ENCODE measurements at regions not wholly inside any gene's neighbourhood (a gene's known extent, or its start where the extent isn't known, plus 50 kb on each side); places are given as distances from the start of the nearest gene placed in this dataset.
"Not testable (repeated sequence)": the region's sequence is repeated elsewhere in the genome, so short reads cannot be mapped to it uniquely, and the experiment has no call there.

DNA sequence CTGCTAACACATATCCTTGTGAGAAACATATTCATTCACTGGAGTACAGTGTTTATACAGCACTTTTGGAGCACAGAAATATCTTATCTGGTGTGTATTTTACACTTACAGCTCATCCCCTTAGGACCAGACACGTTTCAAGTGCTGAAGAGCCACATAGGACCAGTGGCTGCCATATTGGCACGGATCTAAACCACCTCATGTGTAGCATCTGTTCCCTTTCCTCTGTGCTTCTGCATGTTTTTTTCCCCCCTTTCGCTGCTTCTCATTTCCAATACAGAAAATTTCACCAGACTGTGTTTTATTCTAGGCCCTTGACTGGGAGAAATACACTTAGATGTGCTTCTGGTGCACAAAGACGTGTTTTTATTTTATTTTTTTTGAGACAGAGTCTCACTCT, 69.7 kb upstream of the RBMX start:
- H3K27ac ChIP-seq, result no peak overlapping the region
- TF ChIP-seq, protein P1, sequence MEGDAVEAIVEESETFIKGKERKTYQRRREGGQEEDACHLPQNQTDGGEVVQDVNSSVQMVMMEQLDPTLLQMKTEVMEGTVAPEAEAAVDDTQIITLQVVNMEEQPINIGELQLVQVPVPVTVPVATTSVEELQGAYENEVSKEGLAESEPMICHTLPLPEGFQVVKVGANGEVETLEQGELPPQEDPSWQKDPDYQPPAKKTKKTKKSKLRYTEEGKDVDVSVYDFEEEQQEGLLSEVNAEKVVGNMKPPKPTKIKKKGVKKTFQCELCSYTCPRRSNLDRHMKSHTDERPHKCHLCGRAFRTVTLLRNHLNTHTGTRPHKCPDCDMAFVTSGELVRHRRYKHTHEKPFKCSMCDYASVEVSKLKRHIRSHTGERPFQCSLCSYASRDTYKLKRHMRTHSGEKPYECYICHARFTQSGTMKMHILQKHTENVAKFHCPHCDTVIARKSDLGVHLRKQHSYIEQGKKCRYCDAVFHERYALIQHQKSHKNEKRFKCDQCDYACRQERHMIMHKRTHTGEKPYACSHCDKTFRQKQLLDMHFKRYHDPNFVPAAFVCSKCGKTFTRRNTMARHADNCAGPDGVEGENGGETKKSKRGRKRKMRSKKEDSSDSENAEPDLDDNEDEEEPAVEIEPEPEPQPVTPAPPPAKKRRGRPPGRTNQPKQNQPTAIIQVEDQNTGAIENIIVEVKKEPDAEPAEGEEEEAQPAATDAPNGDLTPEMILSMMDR (IDR thresholded peaks at IDR 0.05), result no peak
- DNase-seq (ENCODE audit: low spot score), result no peak
- no peak overlapping the region for H3K4me3 ChIP-seq

GRCh38 chrX:136941396-136942337, 61.1 kb upstream of the RBMX start:
- H3K27ac ChIP-seq, result no peak overlapping the region
- no peak overlapping the region for H3K4me3 ChIP-seq
- no peak for DNase-seq (ENCODE audit: low spot score)
- TF ChIP-seq, protein P1 (IDR thresholded peaks at IDR 0.05), result no peak

- TF ChIP-seq, protein P1 (IDR thresholded peaks at IDR 0.05), result no peak
- DNase-seq (ENCODE audit: low spot score), result no peak
- peak overlapping the region in 1 of 2 donors; percentile 31 for H3K27ac ChIP-seq
Observed at GRCh38 chrX:136936183-136936549, 55.6 kb upstream of the RBMX start.

DNA sequence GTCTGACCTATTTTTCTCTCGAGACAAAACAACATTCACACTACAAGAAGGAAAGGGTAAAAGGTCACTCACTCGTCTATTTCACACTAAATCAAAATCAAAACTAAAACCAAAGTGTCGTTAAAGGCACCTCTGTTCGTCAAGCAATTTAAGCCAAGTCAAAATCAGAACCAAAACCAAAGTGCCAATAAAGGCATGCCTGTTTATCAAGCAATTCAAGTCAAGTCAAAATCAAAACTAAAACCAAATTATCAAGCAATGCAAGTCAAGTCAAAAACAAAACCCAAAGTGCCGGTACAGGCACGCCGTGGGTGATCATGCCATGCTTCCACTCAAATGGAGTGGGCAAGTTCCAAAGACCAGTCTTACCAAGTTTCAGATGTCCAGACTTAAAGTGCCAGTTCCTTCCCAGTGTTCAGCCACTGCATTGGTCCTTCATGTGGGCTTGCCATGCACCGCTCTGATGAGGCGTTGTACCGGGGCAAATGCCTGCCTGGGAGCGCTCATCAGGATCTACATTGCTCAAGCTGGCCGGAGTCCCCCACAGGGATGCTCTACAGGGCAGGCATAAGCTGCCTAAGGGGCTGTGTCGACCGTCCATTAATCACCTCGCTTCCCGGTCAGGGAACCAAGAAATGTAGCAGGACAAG, 55.1 kb upstream of the RBMX start:
- not testable (repeated sequence) for DNase-seq (ENCODE audit: low spot score); H3K4me3 ChIP-seq
- H3K27ac ChIP-seq, result peak overlapping the region in 1 of 2 donors; percentile 31

More at GRCh38 chrX:136936183-136936549, 55.6 kb upstream of the RBMX start:
- no peak overlapping the region for H3K4me3 ChIP-seq

DNA sequence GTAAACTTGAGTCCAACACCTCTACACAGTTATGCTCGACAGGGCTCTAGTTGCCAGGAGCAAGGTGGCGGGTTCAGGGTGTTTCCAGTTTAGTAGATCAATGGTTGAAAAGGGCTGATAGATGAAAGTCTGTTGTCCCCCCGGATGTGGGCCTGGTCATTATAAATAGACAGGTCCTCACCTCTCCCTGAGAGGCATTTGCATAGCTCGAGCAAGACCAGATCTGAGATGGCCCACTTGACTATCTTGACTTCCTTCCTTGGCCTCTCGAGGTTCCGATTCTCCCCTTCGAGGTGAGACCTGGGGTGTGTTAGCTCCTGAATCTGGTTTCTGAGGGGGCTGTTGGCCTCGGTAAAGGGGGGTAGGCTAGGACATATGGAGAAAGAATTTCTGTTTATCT, 54.1 kb upstream of the RBMX start:
- not testable (repeated sequence) for DNase-seq (ENCODE audit: low spot score); H3K27ac ChIP-seq; H3K4me3 ChIP-seq

- TF ChIP-seq, protein P1 (IDR thresholded peaks at IDR 0.05), result no peak
- Histone ChIP-seq H3K4me3 (peak overlapping the region; percentile 19), H3K27ac (no peak overlapping the region)
- DNase-seq (ENCODE audit: low spot score), result no peak
Observed at GRCh38 chrX:136933611-136934145, 53.2 kb upstream of the RBMX start.

GRCh38 chrX:136931661-136932060, 51.1 kb upstream of the RBMX start:
- DNase-seq (ENCODE audit: low spot score), result no peak
- Histone ChIP-seq H3K27ac (no peak overlapping the region), H3K4me3 (no peak overlapping the region)
- TF ChIP-seq, protein P1 (IDR thresholded peaks at IDR 0.05), result no peak
